ENCODE measurements at regions not wholly inside any gene's neighbourhood (a gene's known extent, or its start where the extent isn't known, plus 50 kb on each side); places are given as distances from the start of the nearest gene placed in this dataset.
"Not testable (repeated sequence)": the region's sequence is repeated elsewhere in the genome, so short reads cannot be mapped to it uniquely, and the experiment has no call there.

- DNase-seq (ENCODE audit: low spot score in 2 of 2) (no peak), ATAC-seq (no peak)
- Mint-ChIP-seq H3K4me1 (no peaks in the 10 kb centered on the region), H3K4me3 (no peak overlapping the region), H3K9me3 (no peaks in the 10 kb centered on the region), H3K27ac (no peak overlapping the region), H3K36me3 (no peaks in the 10 kb centered on the region)
These were observed 242.8 kb downstream of the CCSER2 start for GRCh38 chr10:84571146-84571545.

GRCh38 chr10:84574102-84574501 is 245.7 kb downstream of the CCSER2 start:
- DNase-seq (ENCODE audit: low spot score in 2 of 2) (no peak), ATAC-seq (no peak)
- Mint-ChIP-seq H3K9me3 (no peaks in the 10 kb centered on the region), H3K27ac (no peak overlapping the region), H3K36me3 (no peaks in the 10 kb centered on the region), H3K4me1 (no peaks in the 10 kb centered on the region), H3K4me3 (no peak overlapping the region)

GRCh38 chr10:84581976-84582375 is 253.6 kb downstream of the CCSER2 start:
- DNase-seq (ENCODE audit: low spot score in 2 of 2) (no peak), ATAC-seq (no peak)
- no peaks in the 10 kb centered on the region for H3K4me1 Mint-ChIP-seq
- no peak overlapping the region for H3K27ac Mint-ChIP-seq
- H3K36me3 Mint-ChIP-seq = no peaks in the 10 kb centered on the region
- H3K4me3 Mint-ChIP-seq = no peak overlapping the region
- H3K9me3 Mint-ChIP-seq = no peaks in the 10 kb centered on the region

- H3K27ac Mint-ChIP-seq = no peak overlapping the region
- no peaks in the 10 kb centered on the region for H3K9me3 Mint-ChIP-seq
These were observed 255.1 kb downstream of the CCSER2 start for GRCh38 chr10:84583501-84583900.

GRCh38 chr10:84587789-84588188 is 259.4 kb downstream of the CCSER2 start:
- ATAC-seq (no peak), DNase-seq (ENCODE audit: low spot score in 2 of 2) (no peak)
- Mint-ChIP-seq H3K27ac (no peak overlapping the region), H3K4me3 (no peak overlapping the region), H3K9me3 (no peaks in the 10 kb centered on the region), H3K36me3 (no peaks in the 10 kb centered on the region), H3K4me1 (no peaks in the 10 kb centered on the region)

More at GRCh38 chr10:84583501-84583900, 255.1 kb downstream of the CCSER2 start:
- no peaks in the 10 kb centered on the region for H3K4me1 Mint-ChIP-seq
- ATAC-seq (no peak), DNase-seq (ENCODE audit: low spot score in 2 of 2) (no peak)
- H3K4me3 Mint-ChIP-seq = no peak overlapping the region
- H3K36me3 Mint-ChIP-seq = no peaks in the 10 kb centered on the region

GRCh38 chr10:84588426-84588825 is 260.0 kb downstream of the CCSER2 start:
- Mint-ChIP-seq H3K27ac (no peak overlapping the region), H3K36me3 (no peaks in the 10 kb centered on the region), H3K9me3 (no peaks in the 10 kb centered on the region), H3K4me1 (no peaks in the 10 kb centered on the region), H3K4me3 (no peak overlapping the region)
- DNase-seq (ENCODE audit: low spot score in 2 of 2) (no peak), ATAC-seq (no peak)

GRCh38 chr10:84588971-84589370 is 260.6 kb downstream of the CCSER2 start:
- H3K4me1 Mint-ChIP-seq = no peaks in the 10 kb centered on the region
- H3K27ac Mint-ChIP-seq = no peak overlapping the region
- H3K4me3 Mint-ChIP-seq = no peak overlapping the region
- H3K36me3 Mint-ChIP-seq = no peaks in the 10 kb centered on the region
- no peaks in the 10 kb centered on the region for H3K9me3 Mint-ChIP-seq
- ATAC-seq (no peak), DNase-seq (ENCODE audit: low spot score in 2 of 2) (no peak)

- Mint-ChIP-seq H3K4me1 (no peaks in the 10 kb centered on the region), H3K36me3 (no peaks in the 10 kb centered on the region), H3K9me3 (no peaks in the 10 kb centered on the region), H3K27ac (no peak overlapping the region), H3K4me3 (no peak overlapping the region)
- no peak for DNase-seq (ENCODE audit: low spot score in 2 of 2)
- peak; percentile 14 for ATAC-seq
These were observed 261.3 kb downstream of the CCSER2 start for GRCh38 chr10:84589526-84590205.

- no peak overlapping the region for H3K4me3 Mint-ChIP-seq
- no peaks in the 10 kb centered on the region for H3K36me3 Mint-ChIP-seq
- no peak for ATAC-seq
These were observed 262.2 kb downstream of the CCSER2 start for GRCh38 chr10:84590327-84591193.

GRCh38 chr10:84593506-84593905 is 265.1 kb downstream of the CCSER2 start:
- DNase-seq (ENCODE audit: low spot score in 2 of 2) = no peak
- Mint-ChIP-seq H3K4me3 (no peak overlapping the region), H3K36me3 (no peaks in the 10 kb centered on the region), H3K4me1 (no peaks in the 10 kb centered on the region), H3K9me3 (no peaks in the 10 kb centered on the region), H3K27ac (no peak overlapping the region)
- no peak for ATAC-seq

More at GRCh38 chr10:84590327-84591193, 262.2 kb downstream of the CCSER2 start:
- no peak overlapping the region for H3K27ac Mint-ChIP-seq
- no peaks in the 10 kb centered on the region for H3K4me1 Mint-ChIP-seq
- no peak for DNase-seq (ENCODE audit: low spot score in 2 of 2)
- no peaks in the 10 kb centered on the region for H3K9me3 Mint-ChIP-seq

- Mint-ChIP-seq H3K36me3 (no peaks in the 10 kb centered on the region), H3K4me3 (no peak overlapping the region), H3K4me1 (no peaks in the 10 kb centered on the region), H3K9me3 (no peaks in the 10 kb centered on the region), H3K27ac (no peak overlapping the region)
- no peak for ATAC-seq
- DNase-seq (ENCODE audit: low spot score in 2 of 2) = no peak
These were observed 268.2 kb downstream of the CCSER2 start for GRCh38 chr10:84596585-84596984.

- ATAC-seq = no peak
- no peaks in the 10 kb centered on the region for H3K9me3 Mint-ChIP-seq
- no peak overlapping the region for H3K27ac Mint-ChIP-seq
- no peak overlapping the region for H3K4me3 Mint-ChIP-seq
- H3K36me3 Mint-ChIP-seq = no peaks in the 10 kb centered on the region
- no peak for DNase-seq (ENCODE audit: low spot score in 2 of 2)
- H3K4me1 Mint-ChIP-seq = no peaks in the 10 kb centered on the region
These were observed 270.9 kb downstream of the CCSER2 start for GRCh38 chr10:84599254-84599653.

- no peaks in the 10 kb centered on the region for H3K9me3 Mint-ChIP-seq
- H3K4me3 Mint-ChIP-seq = no peak overlapping the region
- DNase-seq (ENCODE audit: low spot score in 2 of 2) (no peak), ATAC-seq (no peak)
- H3K36me3 Mint-ChIP-seq = no peaks in the 10 kb centered on the region
- no peak overlapping the region for H3K27ac Mint-ChIP-seq
- H3K4me1 Mint-ChIP-seq = no peaks in the 10 kb centered on the region
These were observed 272.6 kb downstream of the CCSER2 start for GRCh38 chr10:84600947-84601346.

GRCh38 chr10:84602543-84602942 is 274.2 kb downstream of the CCSER2 start:
- H3K9me3 Mint-ChIP-seq; H3K36me3 Mint-ChIP-seq; ATAC-seq; DNase-seq (ENCODE audit: low spot score in 2 of 2); H3K27ac Mint-ChIP-seq; H3K4me1 Mint-ChIP-seq; H3K4me3 Mint-ChIP-seq: not testable (repeated sequence)

- DNase-seq (ENCODE audit: low spot score in 2 of 2) (no peak), ATAC-seq (no peak)
- H3K4me1 Mint-ChIP-seq = no peaks in the 10 kb centered on the region
- H3K27ac Mint-ChIP-seq = no peak overlapping the region
- no peak overlapping the region for H3K4me3 Mint-ChIP-seq
- H3K9me3 Mint-ChIP-seq = no peaks in the 10 kb centered on the region
- no peaks in the 10 kb centered on the region for H3K36me3 Mint-ChIP-seq
These were observed 275.6 kb downstream of the CCSER2 start for GRCh38 chr10:84603971-84604370.

- no peak overlapping the region for H3K4me3 Mint-ChIP-seq
- H3K4me1 Mint-ChIP-seq = no peaks in the 10 kb centered on the region
- ATAC-seq (no peak), DNase-seq (ENCODE audit: low spot score in 2 of 2) (no peak)
- H3K9me3 Mint-ChIP-seq = no peaks in the 10 kb centered on the region
- no peak overlapping the region for H3K27ac Mint-ChIP-seq
- no peaks in the 10 kb centered on the region for H3K36me3 Mint-ChIP-seq
These were observed 277.4 kb downstream of the CCSER2 start for GRCh38 chr10:84605802-84606201.
